ENCODE measurements at regions not wholly inside any gene's neighbourhood (a gene's known extent, or its start where the extent isn't known, plus 50 kb on each side); places are given as distances from the start of the nearest gene placed in this dataset.

GRCh38 chr16:27644165-27644564, 94.2 kb downstream of the KATNIP start:
- H3K4me3 Mint-ChIP-seq (ENCODE audit: unreplicated experiment) = no peak overlapping the region
- H3K27me3 Mint-ChIP-seq (ENCODE audit: unreplicated experiment) = no peaks in the 10 kb centered on the region
- TF ChIP-seq CTCF (IDR thresholded peaks at IDR 0.05) = no peak
- no peaks in the 10 kb centered on the region for H3K36me3 Mint-ChIP-seq (ENCODE audit: unreplicated experiment)
- H3K9me3 Mint-ChIP-seq (ENCODE audit: unreplicated experiment) = no peaks in the 10 kb centered on the region
- H3K27ac Mint-ChIP-seq (ENCODE audit: unreplicated experiment) = no peak overlapping the region
- no peak for DNase-seq (ENCODE audit: extremely low spot score, unreplicated experiment)
- peaks cover 2% of the 10 kb centered on the region for H3K4me1 Mint-ChIP-seq (ENCODE audit: unreplicated experiment)

GRCh38 chr16:27645396-27645795, 95.5 kb downstream of the KATNIP start:
- peaks cover 2% of the 10 kb centered on the region for H3K4me1 Mint-ChIP-seq (ENCODE audit: unreplicated experiment)
- H3K36me3 Mint-ChIP-seq (ENCODE audit: unreplicated experiment) = peaks cover 3% of the 10 kb centered on the region
- no peak for TF ChIP-seq CTCF (IDR thresholded peaks at IDR 0.05)
- H3K27ac Mint-ChIP-seq (ENCODE audit: unreplicated experiment) = no peak overlapping the region
- no peaks in the 10 kb centered on the region for H3K27me3 Mint-ChIP-seq (ENCODE audit: unreplicated experiment)
- no peak for DNase-seq (ENCODE audit: extremely low spot score, unreplicated experiment)
- no peaks in the 10 kb centered on the region for H3K9me3 Mint-ChIP-seq (ENCODE audit: unreplicated experiment)
- H3K4me3 Mint-ChIP-seq (ENCODE audit: unreplicated experiment) = no peak overlapping the region

GRCh38 chr16:27646806-27647205, 96.9 kb downstream of the KATNIP start:
- Mint-ChIP-seq H3K27me3 (ENCODE audit: unreplicated experiment) (no peaks in the 10 kb centered on the region), H3K9me3 (ENCODE audit: unreplicated experiment) (no peaks in the 10 kb centered on the region), H3K4me3 (ENCODE audit: unreplicated experiment) (no peak overlapping the region), H3K4me1 (ENCODE audit: unreplicated experiment) (peaks cover 2% of the 10 kb centered on the region), H3K27ac (ENCODE audit: unreplicated experiment) (no peak overlapping the region), H3K36me3 (ENCODE audit: unreplicated experiment) (peaks cover 3% of the 10 kb centered on the region)
- no peak for DNase-seq (ENCODE audit: extremely low spot score, unreplicated experiment)
- TF ChIP-seq CTCF (IDR thresholded peaks at IDR 0.05) = no peak

- no peaks in the 10 kb centered on the region for H3K9me3 Mint-ChIP-seq (ENCODE audit: unreplicated experiment)
- DNase-seq (ENCODE audit: extremely low spot score, unreplicated experiment) = no peak
- no peak overlapping the region for H3K4me3 Mint-ChIP-seq (ENCODE audit: unreplicated experiment)
- peaks cover 2% of the 10 kb centered on the region for H3K4me1 Mint-ChIP-seq (ENCODE audit: unreplicated experiment)
- TF ChIP-seq CTCF (IDR thresholded peaks at IDR 0.05) = no peak
- peaks cover 3% of the 10 kb centered on the region for H3K36me3 Mint-ChIP-seq (ENCODE audit: unreplicated experiment)
- no peaks in the 10 kb centered on the region for H3K27me3 Mint-ChIP-seq (ENCODE audit: unreplicated experiment)
- no peak overlapping the region for H3K27ac Mint-ChIP-seq (ENCODE audit: unreplicated experiment)
Measured at GRCh38 chr16:27649021-27649420, 99.1 kb downstream of the KATNIP start.

GRCh38 chr16:27650073-27650701, 100.2 kb downstream of the KATNIP start:
- Mint-ChIP-seq H3K4me3 (ENCODE audit: unreplicated experiment) (no peak overlapping the region), H3K27ac (ENCODE audit: unreplicated experiment) (no peak overlapping the region), H3K27me3 (ENCODE audit: unreplicated experiment) (no peaks in the 10 kb centered on the region), H3K36me3 (ENCODE audit: unreplicated experiment) (peaks cover 3% of the 10 kb centered on the region), H3K4me1 (ENCODE audit: unreplicated experiment) (no peaks in the 10 kb centered on the region), H3K9me3 (ENCODE audit: unreplicated experiment) (no peaks in the 10 kb centered on the region)
- TF ChIP-seq CTCF (IDR thresholded peaks at IDR 0.05) = no peak
- DNase-seq (ENCODE audit: extremely low spot score, unreplicated experiment) = no peak

All from osteocyte (in vitro differentiated cells).